RWPE2 (cell line): ENCODE measurements at regions not wholly inside any gene's neighbourhood (a gene's known extent, or its start where the extent isn't known, plus 50 kb on each side); places are given as distances from the start of the nearest gene placed in this dataset.
A peak's percentile ranks its signal among the peaks of the same experiment; 100 is the strongest.

Source experiments
- ATAC-seq: fragments of 200-7000 bp; cut with Tn5 transposase; 3 replicates; pipeline ENCODE4 v1.9.1; 2021; ENCODE audit warnings: low read depth
- DNase-seq: peaks from one replicate; pipeline ENCODE4 v3.0.0-alpha.2; 2020; ENCODE audit warnings: low spot score
- H3K27ac ChIP-seq: fragments of 450-650 bp; 2 replicates; pipeline ENCODE4 v1.5.1; 2017; ENCODE audit warnings: mild to moderate bottlenecking; ENCODE audit not compliant: poor library complexity, severe bottlenecking
- H3K27me3 ChIP-seq: fragments of 250-450 bp; sonication (Bioruptor Pico); 2 replicates; pipeline ENCODE4 v1.5.1; 2021; ENCODE audit warnings: mild to moderate bottlenecking, moderate library complexity; ENCODE audit not compliant: insufficient read depth, poor library complexity, severe bottlenecking
- H3K36me3 ChIP-seq: fragments of 250-450 bp; sonication (Bioruptor Pico); 2 replicates; pipeline ENCODE4 v1.5.1; 2020; ENCODE audit warnings: low read depth, mild to moderate bottlenecking, moderate library complexity
- H3K4me1 ChIP-seq: fragments of 250-450 bp; sonication (Bioruptor Pico); 2 replicates; pipeline ENCODE4 v1.5.1; 2021; ENCODE audit warnings: mild to moderate bottlenecking, moderate library complexity; ENCODE audit not compliant: insufficient read depth, poor library complexity, severe bottlenecking
- H3K4me3 ChIP-seq: fragments of 250-450 bp; sonication (Bioruptor Pico); 2 replicates; pipeline ENCODE4 v1.5.1; 2021; ENCODE audit warnings: mild to moderate bottlenecking, moderate library complexity; ENCODE audit not compliant: severe bottlenecking
- H3K9me3 ChIP-seq: fragments of 250-450 bp; sonication (Bioruptor Pico); 2 replicates; pipeline ENCODE4 v1.5.1; 2021; ENCODE audit warnings: mild to moderate bottlenecking, moderate library complexity; ENCODE audit not compliant: severe bottlenecking
- TF ChIP-seq, protein P1 (sequence below): fragments of 450-650 bp; IDR thresholded peaks from one replicate; pipeline ENCODE4 v1.5.1; 2017; ENCODE audit warnings: mild to moderate bottlenecking, moderate library complexity; ENCODE audit not compliant: poor library complexity, severe bottlenecking

DNA sequence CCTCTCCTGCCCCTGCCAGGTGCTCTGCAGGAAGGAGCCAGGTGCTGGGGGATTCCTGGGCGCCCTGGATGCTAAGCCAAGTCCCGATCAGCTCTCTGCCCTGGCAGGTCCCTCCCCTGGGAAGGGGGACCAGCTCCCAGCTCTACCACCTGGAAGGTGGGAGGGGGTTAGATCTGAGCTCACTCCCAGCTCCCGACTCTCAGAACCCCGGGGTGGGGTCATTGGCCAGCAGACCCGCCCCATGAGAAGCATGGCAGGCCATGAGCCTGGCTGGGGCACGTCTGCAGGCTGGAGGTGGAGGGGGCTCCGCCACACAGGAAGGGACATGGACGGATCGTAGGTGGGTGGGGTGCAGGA, 83.4 kb upstream of the NKX1-1 start:
- no peaks in the 10 kb centered on the region for H3K4me1 ChIP-seq
- TF ChIP-seq, protein P1, sequence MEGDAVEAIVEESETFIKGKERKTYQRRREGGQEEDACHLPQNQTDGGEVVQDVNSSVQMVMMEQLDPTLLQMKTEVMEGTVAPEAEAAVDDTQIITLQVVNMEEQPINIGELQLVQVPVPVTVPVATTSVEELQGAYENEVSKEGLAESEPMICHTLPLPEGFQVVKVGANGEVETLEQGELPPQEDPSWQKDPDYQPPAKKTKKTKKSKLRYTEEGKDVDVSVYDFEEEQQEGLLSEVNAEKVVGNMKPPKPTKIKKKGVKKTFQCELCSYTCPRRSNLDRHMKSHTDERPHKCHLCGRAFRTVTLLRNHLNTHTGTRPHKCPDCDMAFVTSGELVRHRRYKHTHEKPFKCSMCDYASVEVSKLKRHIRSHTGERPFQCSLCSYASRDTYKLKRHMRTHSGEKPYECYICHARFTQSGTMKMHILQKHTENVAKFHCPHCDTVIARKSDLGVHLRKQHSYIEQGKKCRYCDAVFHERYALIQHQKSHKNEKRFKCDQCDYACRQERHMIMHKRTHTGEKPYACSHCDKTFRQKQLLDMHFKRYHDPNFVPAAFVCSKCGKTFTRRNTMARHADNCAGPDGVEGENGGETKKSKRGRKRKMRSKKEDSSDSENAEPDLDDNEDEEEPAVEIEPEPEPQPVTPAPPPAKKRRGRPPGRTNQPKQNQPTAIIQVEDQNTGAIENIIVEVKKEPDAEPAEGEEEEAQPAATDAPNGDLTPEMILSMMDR, result no peak
- no peak overlapping the region for H3K27ac ChIP-seq
- H3K4me3 ChIP-seq, result no peak overlapping the region
- ATAC-seq, result no peak
- H3K36me3 ChIP-seq, result no peaks in the 10 kb centered on the region
- peaks cover 56% of the 10 kb centered on the region for H3K27me3 ChIP-seq
- peaks cover 10% of the 10 kb centered on the region for H3K9me3 ChIP-seq
- DNase-seq, result no peak

DNA sequence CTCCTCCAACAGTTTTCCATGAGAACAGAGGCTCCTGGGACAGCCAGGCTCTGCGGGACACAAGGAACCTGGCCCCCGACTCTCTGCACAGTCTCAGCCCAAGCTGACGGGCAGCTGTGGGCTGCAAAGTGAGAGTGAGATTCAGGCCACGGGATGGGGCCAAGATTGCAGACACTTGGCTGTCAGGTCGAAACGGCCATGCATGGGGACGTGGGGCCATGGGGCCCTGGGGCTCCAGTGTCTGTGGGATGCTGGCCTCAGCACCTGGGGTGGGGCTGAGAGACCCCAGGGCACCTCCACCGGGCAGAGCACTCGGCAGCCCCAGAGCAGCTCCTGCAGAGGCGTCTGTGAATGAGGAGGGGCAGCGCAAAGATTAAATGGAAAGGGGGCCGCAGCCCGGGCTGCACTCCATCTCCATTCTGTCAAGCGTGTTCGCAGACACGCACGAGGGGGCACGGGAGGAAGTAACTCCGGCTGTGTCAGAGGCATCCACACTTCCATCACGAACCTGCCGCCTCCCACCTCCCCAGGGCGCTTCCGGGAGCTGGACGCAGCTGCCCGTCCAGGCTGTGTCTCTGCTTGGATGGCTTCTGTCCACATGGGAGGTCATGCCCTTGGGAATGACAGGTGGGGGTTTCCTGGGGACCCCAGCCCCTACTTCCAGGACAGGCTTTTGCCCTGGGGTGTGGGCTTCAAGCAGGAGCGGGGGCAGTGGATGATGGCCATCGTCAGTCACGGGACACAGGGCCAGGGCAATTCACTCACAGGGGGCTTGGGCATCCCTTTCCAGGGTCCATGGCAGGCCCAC, 82.8 kb upstream of the NKX1-1 start:
- ATAC-seq (no peak), DNase-seq (peak; percentile 52)
- H3K27me3 ChIP-seq, result peaks cover 50% of the 10 kb centered on the region
- peaks cover 12% of the 10 kb centered on the region for H3K9me3 ChIP-seq
- TF ChIP-seq, protein P1, result no peak
- H3K27ac ChIP-seq, result no peak overlapping the region
- no peak overlapping the region for H3K4me3 ChIP-seq
- H3K4me1 ChIP-seq, result no peaks in the 10 kb centered on the region
- no peaks in the 10 kb centered on the region for H3K36me3 ChIP-seq

DNA sequence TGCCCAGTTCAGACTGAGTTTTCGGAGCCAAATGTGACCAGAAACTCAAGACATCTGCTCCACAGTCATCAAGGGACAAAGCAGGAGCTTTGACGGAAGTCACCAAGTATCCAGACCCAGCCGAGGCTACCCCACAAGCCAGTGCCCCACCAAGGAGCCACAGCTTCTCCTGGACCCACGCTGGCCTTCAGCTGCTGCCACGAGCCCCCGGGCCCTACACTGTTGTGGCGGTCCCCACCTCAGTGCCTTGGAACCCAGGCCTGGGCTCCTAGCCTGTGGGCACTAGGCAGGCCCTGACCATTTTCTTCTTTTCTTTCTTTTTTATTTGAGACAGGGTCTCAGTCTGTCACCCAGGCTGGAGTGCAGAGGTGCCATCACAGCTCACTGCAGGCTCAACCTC, 82.1 kb upstream of the NKX1-1 start:
- ATAC-seq (no peak), DNase-seq (no peak)
- H3K4me3 ChIP-seq, result no peak overlapping the region
- TF ChIP-seq, protein P1, result no peak
- H3K27ac ChIP-seq, result no peak overlapping the region
- no peaks in the 10 kb centered on the region for H3K36me3 ChIP-seq
- H3K27me3 ChIP-seq, result peaks cover 43% of the 10 kb centered on the region
- H3K9me3 ChIP-seq, result peaks cover 12% of the 10 kb centered on the region
- no peaks in the 10 kb centered on the region for H3K4me1 ChIP-seq

DNA sequence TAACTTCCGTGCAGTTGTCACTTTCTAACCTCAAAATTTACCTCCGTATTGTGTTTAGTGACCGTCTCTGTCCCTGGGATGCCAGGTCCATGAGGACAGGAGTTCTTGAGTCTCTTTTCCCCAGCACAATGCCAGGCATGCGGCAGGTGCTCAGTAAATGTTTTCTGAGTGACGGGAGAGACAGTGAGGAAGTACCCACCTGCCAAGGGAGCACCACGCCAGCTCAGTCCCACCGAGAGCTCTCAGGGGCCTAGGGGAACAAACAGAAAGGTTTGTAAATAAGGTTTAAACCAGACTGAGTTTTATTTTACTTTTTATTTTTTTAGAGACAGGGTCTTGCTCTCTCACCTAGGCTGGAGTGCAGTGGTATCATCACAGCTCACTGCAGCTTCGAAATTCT, 81.5 kb upstream of the NKX1-1 start:
- no peaks in the 10 kb centered on the region for H3K4me1 ChIP-seq
- H3K36me3 ChIP-seq, result no peaks in the 10 kb centered on the region
- DNase-seq, result no peak
- H3K4me3 ChIP-seq, result no peak overlapping the region
- no peak for ATAC-seq
- H3K27ac ChIP-seq, result no peak overlapping the region
- H3K27me3 ChIP-seq, result peaks cover 37% of the 10 kb centered on the region
- peaks cover 12% of the 10 kb centered on the region for H3K9me3 ChIP-seq
- TF ChIP-seq, protein P1, result no peak

DNA sequence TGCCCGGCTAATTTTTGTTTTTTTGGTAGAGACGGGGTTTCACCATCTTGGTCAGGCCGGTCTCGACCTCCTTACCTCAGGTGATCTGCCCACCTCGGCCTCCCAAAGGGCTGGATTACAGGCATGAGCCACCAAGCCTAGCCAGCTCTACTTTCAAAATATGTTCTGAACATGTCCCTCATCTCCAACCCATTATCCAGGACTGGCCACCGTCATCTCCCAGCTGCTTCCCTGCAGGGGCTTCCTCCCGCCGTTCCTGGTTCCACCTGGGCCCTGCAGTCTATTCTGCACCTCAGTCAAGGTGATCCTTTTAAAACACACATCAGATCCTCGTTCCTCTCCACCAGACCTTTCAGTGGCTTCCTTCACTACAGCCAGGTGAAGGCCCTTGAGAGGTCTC, 80.9 kb upstream of the NKX1-1 start:
- Histone ChIP-seq H3K4me1 (no peaks in the 10 kb centered on the region), H3K9me3 (peaks cover 12% of the 10 kb centered on the region), H3K27ac (no peak overlapping the region), H3K27me3 (peaks cover 31% of the 10 kb centered on the region), H3K36me3 (no peaks in the 10 kb centered on the region), H3K4me3 (no peak overlapping the region)
- TF ChIP-seq, protein P1, result no peak
- ATAC-seq, result no peak
- DNase-seq, result no peak
